ENCODE measurements at regions not wholly inside any gene's neighbourhood (a gene's known extent, or its start where the extent isn't known, plus 50 kb on each side); places are given as distances from the start of the nearest gene placed in this dataset.

DNA sequence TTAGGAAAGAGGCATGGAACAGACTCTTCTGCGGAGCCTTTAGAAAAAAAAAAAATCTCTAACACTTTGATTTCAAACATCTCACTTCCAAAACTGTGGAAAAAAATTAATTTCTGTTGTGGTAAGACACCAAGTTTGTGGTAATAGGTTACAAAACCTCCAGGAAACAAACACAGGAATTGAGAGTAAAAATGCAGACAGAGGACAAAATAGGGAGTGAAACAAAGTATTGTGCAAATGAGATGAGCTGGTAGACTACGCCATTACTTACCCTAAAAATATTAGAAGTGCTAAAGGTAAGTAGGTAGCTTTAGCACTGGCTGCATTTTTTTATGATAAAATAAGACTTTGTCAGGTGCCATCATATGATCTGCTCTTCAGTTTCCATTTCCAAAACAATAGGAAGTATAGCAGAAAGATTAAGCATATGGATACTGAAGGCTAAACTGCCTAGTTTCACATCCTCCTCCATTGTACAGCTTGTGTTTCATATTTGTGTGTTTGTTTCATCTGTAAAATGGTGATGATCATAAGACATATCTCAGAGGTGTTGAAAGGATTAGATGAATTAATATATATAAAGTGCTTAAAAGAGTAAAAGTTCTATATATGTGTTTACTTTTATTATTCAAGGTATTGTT, 309.2 kb downstream of the NR4A2 start:
- 90 to 94% methylated on average over 2 of the region's 2 CpGs for WGBS, 2 donors
- Histone ChIP-seq H3K36me3 (no peaks in the 10 kb centered on the region), H3K4me3 (no peak overlapping the region), H3K27ac (no peak overlapping the region), H3K4me1 (peaks cover 0 to 13% (median 0%) of the 10 kb centered on the region in 3 donors), H3K9me3 (no peaks in the 10 kb centered on the region), H3K27me3 (no peaks in the 10 kb centered on the region)
- TF ChIP-seq POLR2A (IDR thresholded peaks at IDR 0.05), result no peak
- TF ChIP-seq, protein P1, sequence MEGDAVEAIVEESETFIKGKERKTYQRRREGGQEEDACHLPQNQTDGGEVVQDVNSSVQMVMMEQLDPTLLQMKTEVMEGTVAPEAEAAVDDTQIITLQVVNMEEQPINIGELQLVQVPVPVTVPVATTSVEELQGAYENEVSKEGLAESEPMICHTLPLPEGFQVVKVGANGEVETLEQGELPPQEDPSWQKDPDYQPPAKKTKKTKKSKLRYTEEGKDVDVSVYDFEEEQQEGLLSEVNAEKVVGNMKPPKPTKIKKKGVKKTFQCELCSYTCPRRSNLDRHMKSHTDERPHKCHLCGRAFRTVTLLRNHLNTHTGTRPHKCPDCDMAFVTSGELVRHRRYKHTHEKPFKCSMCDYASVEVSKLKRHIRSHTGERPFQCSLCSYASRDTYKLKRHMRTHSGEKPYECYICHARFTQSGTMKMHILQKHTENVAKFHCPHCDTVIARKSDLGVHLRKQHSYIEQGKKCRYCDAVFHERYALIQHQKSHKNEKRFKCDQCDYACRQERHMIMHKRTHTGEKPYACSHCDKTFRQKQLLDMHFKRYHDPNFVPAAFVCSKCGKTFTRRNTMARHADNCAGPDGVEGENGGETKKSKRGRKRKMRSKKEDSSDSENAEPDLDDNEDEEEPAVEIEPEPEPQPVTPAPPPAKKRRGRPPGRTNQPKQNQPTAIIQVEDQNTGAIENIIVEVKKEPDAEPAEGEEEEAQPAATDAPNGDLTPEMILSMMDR (IDR thresholded peaks at IDR 0.05), result no peak
- DNase-seq, result no peak
- intact Hi-C loops (cut with DNase I), result no loop called here

DNA sequence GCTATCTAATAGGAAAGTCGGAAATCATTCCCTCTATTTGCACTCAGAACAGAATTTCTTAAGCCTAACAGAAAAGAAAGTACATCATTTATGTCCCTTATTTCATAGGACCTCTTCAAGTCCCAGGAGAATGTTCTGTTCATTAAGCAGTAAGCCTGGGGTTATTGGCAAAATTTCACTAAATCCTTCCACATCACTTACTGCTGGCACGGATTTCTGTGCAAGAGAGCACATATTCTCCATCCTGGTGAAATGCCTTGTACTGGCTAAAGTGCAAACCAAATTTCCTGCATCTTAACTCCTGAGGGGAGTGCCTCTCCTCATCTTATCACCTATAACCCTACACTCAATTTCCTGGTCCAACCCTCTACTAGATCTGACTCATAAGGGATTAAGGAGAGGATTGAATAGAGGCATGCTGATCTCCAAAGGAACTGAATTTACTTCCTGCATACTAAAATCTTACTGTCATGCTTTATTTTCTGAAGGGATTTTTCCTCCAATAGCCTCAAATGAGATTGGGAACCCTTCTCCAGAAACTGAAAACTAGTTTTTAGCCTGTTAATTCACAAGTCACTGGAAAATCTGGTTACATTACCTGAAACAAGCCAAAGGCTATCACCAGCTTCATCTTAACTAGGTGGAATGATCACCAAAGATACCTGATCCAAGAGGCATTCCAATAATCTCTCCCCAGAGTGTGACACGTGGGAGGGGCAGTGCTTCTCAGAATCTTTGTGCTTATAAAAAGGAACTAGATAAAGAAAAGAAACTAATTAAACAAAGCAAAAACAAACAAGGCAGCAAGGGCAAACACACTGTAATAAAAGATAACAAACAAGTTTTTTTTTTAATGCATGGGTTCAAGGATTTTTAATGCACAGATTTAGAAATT, 311.1 kb downstream of the NR4A2 start:
- H3K4me1 ChIP-seq, result peaks cover 0 to 13% (median 0%) of the 10 kb centered on the region in 3 donors
- H3K9me3 ChIP-seq, result no peaks in the 10 kb centered on the region
- TF ChIP-seq POLR2A (IDR thresholded peaks at IDR 0.05), result no peak
- TF ChIP-seq, protein P1 (IDR thresholded peaks at IDR 0.05), result no peak
- H3K36me3 ChIP-seq, result no peaks in the 10 kb centered on the region
- DNase-seq, result no peak
- H3K27ac ChIP-seq, result peak overlapping the region in 3 of 4 donors; percentile 61 to 68 (median 65)
- no peak overlapping the region for H3K4me3 ChIP-seq
- 23 to 44% methylated on average over 3 of the region's 3 CpGs for WGBS, 2 donors
- H3K27me3 ChIP-seq, result no peaks in the 10 kb centered on the region
- intact Hi-C loops (cut with DNase I), result no loop called here

DNA sequence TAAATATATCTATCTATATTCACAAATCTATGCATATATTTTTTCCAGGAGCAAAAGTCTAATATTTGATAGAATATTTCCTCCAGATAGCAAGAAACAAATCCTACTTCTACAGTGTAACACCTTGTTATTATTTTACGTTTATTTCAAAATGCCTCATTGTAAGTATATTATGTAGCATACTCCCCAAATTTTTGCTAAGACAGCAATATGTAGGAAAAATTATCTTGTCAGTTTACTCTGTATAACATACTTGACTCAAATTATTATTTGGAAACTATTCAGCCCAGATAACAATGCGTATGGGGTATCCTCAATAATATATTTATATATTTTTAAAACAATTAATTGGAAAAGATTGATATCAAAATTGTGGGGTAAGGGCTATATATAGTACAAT, 313.2 kb downstream of the NR4A2 start:
- intact Hi-C loops (cut with DNase I), result no loop called here
- TF ChIP-seq, protein P1 (IDR thresholded peaks at IDR 0.05), result no peak
- no peak for TF ChIP-seq POLR2A (IDR thresholded peaks at IDR 0.05)
- Histone ChIP-seq H3K36me3 (no peaks in the 10 kb centered on the region), H3K4me1 (peaks cover 0 to 13% (median 0%) of the 10 kb centered on the region in 3 donors), H3K9me3 (no peaks in the 10 kb centered on the region), H3K27me3 (no peaks in the 10 kb centered on the region), H3K27ac (no peak overlapping the region), H3K4me3 (no peak overlapping the region)
- DNase-seq, result no peak
- 88 to 90% methylated on average over 2 of the region's 2 CpGs for WGBS, 2 donors

DNA sequence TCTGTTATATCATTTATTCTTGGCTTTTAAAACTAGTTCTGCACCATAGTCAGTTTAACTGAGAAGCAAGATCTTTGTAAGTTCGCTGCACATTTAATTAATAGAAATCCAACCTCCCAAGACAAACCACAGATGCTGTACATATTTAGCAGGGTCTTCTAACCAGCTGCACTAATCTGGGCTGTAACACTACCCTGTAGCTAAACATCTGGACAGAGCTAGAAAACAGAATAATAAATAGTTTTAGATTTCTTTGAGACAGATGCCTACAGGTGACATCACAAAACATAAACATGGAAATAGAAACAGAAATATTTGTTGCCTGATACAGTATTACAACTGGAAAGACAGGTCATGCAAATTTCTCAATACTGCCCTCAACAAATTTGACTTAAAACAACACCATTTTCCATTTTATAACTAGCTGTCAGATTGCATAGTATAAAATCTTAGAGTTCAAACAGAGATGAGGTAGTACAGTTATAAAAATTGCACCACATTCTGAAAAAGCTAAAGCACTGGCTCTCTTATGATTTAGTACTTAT, 315.1 kb downstream of the NR4A2 start:
- DNase-seq, result no peak
- H3K4me3 ChIP-seq, result no peak overlapping the region
- no peak for TF ChIP-seq POLR2A (IDR thresholded peaks at IDR 0.05)
- TF ChIP-seq, protein P1 (IDR thresholded peaks at IDR 0.05), result no peak
- H3K36me3 ChIP-seq, result no peaks in the 10 kb centered on the region
- intact Hi-C loops (cut with DNase I), result no loop called here
- no peak overlapping the region for H3K27ac ChIP-seq
- 56 to 65% methylated on average over 1 of the region's 1 CpG for WGBS, 2 donors
- no peaks in the 10 kb centered on the region for H3K27me3 ChIP-seq
- peaks cover 0 to 13% (median 0%) of the 10 kb centered on the region in 3 donors for H3K4me1 ChIP-seq
- no peaks in the 10 kb centered on the region for H3K9me3 ChIP-seq

DNA sequence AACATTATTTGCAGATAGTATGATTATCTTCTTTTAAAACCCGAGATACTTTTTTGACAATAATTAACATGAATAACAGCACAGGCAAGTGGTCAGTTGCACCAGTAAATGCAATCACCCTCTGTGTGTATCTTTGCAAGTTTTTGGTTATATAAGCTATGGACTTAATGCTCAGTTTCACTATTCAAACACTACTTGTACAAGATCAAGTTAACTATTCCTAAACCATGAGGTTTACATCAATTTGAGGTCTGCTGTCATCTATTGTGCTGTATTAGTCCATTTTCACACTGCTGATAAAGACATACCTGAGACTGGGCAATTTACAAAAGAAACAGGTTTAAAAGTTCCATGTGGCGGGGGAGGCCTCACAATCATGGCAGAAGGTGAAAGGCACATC, 323.2 kb downstream of the NR4A2 start:
- no peaks in the 10 kb centered on the region for H3K4me1 ChIP-seq
- H3K9me3 ChIP-seq, result peaks cover 0 to 5% (median 0%) of the 10 kb centered on the region in 3 donors
- no peak overlapping the region for H3K4me3 ChIP-seq
- H3K27me3 ChIP-seq, result no peaks in the 10 kb centered on the region
- H3K36me3 ChIP-seq, result no peaks in the 10 kb centered on the region
- H3K27ac ChIP-seq, result no peak overlapping the region
- no peak for DNase-seq
- 83 to 86% methylated on average over 2 of the region's 2 CpGs for WGBS, 2 donors
- intact Hi-C loops (cut with DNase I), result no loop called here
- no peak for TF ChIP-seq POLR2A (IDR thresholded peaks at IDR 0.05)
- TF ChIP-seq, protein P1 (IDR thresholded peaks at IDR 0.05), result no peak
